ENCODE measurements at regions not wholly inside any gene's neighbourhood (a gene's known extent, or its start where the extent isn't known, plus 50 kb on each side); places are given as distances from the start of the nearest gene placed in this dataset.

DNA sequence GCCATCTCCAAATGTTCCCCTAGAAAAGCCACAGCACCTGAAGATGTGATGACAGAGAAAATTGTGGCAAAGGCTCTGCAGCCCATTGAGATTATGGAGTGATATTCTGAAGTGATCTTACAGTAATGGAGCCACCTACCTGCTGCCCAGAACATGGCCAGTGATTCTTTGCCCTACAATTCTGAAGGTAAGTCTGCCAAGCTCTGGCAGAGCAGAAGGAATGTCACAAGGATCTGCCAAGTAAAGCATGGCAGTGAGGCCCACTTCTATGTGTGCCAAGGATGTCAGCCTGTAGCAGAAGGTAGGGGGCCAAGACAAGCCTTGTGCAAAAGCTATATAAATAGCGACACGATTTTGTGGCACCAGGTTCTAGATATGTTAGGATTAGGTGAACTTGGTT is 155.1 kb downstream of the RND3 start:
- Histone ChIP-seq H3T11ph (ENCODE audit: low read length) (no peak overlapping the region), H3K4me1 (ENCODE audit: insufficient read depth, low read length) (0 out of 2 replicates have a peak, but pooled peaks cover 2% of the 10 kb centered on the region), H3K9me3 (ENCODE audit: control insufficient read depth, low read depth, low read length) (no peaks in the 10 kb centered on the region), H3K18ac (ENCODE audit: insufficient read length, low read depth, low read length) (no peak overlapping the region), H4K5ac (ENCODE audit: insufficient read length, low read depth, low read length) (no peak overlapping the region), H2BK5ac (ENCODE audit: insufficient read length, low read length) (no peak overlapping the region), H3K79me1 (ENCODE audit: insufficient read depth, low read depth, low read length, poor library complexity, severe bottlenecking) (no peaks in the 10 kb centered on the region), H2AFZ (ENCODE audit: low read length) (no peak overlapping the region), H2BK12ac (ENCODE audit: insufficient read length, low read depth, low read length) (no peak overlapping the region), H3K23me2 (ENCODE audit: insufficient read length, low read depth, low read length, poor library complexity, severe bottlenecking) (no peaks in the 10 kb centered on the region), H3K23ac (ENCODE audit: insufficient read length, low read depth, low read length) (no peak overlapping the region), H3K27me3 (ENCODE audit: insufficient read depth, low read length) (no peaks in the 10 kb centered on the region), H4K91ac (ENCODE audit: insufficient read length, low read depth, low read length) (no peak overlapping the region), H3K56ac (ENCODE audit: insufficient read length, low read depth, low read length) (no peak overlapping the region), H3K14ac (ENCODE audit: insufficient read depth, low read length) (no peak overlapping the region), H3K79me2 (ENCODE audit: insufficient read depth, low read length) (no peaks in the 10 kb centered on the region), H3K4ac (ENCODE audit: low read depth, low read length) (no peak overlapping the region), H2AK5ac (ENCODE audit: insufficient read length, low read length) (no peak overlapping the region), H3K9ac (ENCODE audit: extremely low read depth, insufficient read length, low read length) (no peak overlapping the region), H4K20me1 (ENCODE audit: control insufficient read depth, insufficient read depth, insufficient read length) (no peaks in the 10 kb centered on the region), H3K27ac (ENCODE audit: insufficient read length, low read depth, low read length) (no peak overlapping the region), H3K4me2 (ENCODE audit: insufficient read depth, insufficient read length, low read length) (no peak overlapping the region), H2BK15ac (ENCODE audit: low read depth, low read length) (no peak overlapping the region), H2BK20ac (ENCODE audit: low read depth, low read length, poor library complexity, severe bottlenecking) (no peak overlapping the region), H4K8ac (replicated peaks; ENCODE audit: insufficient read length, low read depth, low read length) (no peak overlapping the region), H2BK120ac (ENCODE audit: low read depth, low read length, poor library complexity, severe bottlenecking) (no peak overlapping the region)
- Mint-ChIP-seq H3K4me3 (no peak overlapping the region), H3K36me3 (ENCODE audit: insufficient read depth in 1 of 3, low read depth in 3 of 3) (peaks cover 0 to 5% (median 0%) of the 10 kb centered on the region in 3 experiments; a peak in 1 of 7 replicates), H3K4me1 (peaks cover 16 to 20% of the 10 kb centered on the region in 2 experiments), H3K27ac (no peak overlapping the region), H3K27me3 (ENCODE audit: low read depth) (no peaks in the 10 kb centered on the region), H3K9me3 (no peaks in the 10 kb centered on the region)
- WGBS (ENCODE audit: extremely low coverage, insufficient read length, low lambda C conversion rate): no CpG with 5 or more reads among the region's 2 CpGs
- TF ChIP-seq, protein P1, sequence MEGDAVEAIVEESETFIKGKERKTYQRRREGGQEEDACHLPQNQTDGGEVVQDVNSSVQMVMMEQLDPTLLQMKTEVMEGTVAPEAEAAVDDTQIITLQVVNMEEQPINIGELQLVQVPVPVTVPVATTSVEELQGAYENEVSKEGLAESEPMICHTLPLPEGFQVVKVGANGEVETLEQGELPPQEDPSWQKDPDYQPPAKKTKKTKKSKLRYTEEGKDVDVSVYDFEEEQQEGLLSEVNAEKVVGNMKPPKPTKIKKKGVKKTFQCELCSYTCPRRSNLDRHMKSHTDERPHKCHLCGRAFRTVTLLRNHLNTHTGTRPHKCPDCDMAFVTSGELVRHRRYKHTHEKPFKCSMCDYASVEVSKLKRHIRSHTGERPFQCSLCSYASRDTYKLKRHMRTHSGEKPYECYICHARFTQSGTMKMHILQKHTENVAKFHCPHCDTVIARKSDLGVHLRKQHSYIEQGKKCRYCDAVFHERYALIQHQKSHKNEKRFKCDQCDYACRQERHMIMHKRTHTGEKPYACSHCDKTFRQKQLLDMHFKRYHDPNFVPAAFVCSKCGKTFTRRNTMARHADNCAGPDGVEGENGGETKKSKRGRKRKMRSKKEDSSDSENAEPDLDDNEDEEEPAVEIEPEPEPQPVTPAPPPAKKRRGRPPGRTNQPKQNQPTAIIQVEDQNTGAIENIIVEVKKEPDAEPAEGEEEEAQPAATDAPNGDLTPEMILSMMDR (conservative IDR thresholded peaks at IDR 0.05): no peak
- DNase-seq: no peak
